H4 (cell line): ENCODE measurements at regions not wholly inside any gene's neighbourhood (a gene's known extent, or its start where the extent isn't known, plus 50 kb on each side); places are given as distances from the start of the nearest gene placed in this dataset.
"Not testable (repeated sequence)": the region's sequence is repeated elsewhere in the genome, so short reads cannot be mapped to it uniquely, and the experiment has no call there.

Source experiments
- DNase-seq: peaks from one replicate; pipeline ENCODE4 v3.0.0-alpha.2; 2015; ENCODE audit warnings: low spot score

DNA sequence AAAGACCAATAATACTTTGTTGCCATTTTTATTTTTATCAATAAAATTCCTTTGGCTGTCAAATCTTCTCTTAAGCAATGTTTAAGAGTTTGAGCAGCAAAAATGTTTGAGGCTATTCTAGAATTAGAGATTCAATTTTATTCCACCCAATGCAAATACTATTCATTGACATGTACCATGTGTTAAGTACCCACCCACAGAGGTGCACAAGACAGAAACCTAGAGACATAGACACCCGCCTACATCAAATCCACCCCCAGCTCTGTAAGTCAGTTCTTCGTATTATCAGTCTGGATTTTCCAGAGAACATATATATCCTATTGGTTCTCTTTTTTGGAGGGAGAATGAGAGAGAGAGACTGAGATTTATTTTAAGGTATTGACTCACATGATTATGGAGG is 463.7 kb downstream of the EPM2A start:
- DNase-seq: no peak

DNA sequence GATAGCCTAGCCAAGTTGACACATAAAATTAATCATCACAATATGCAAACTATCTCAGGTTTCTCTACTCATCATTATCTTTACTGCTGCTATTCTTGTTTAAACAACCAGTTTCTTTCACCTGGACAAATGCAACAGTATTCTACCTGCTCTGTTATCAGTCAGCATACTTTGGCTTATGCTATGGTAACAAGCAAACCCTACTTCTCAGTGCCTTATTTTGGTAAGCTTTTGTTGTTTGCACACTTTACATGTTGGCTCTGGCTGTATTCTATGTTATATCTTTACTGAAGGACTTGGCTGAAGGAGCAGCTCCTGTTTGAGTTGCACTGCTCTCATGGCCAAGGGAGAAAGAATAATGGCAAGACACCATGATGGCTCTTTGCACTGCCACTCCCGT is 463.1 kb downstream of the EPM2A start:
- DNase-seq: no peak

DNA sequence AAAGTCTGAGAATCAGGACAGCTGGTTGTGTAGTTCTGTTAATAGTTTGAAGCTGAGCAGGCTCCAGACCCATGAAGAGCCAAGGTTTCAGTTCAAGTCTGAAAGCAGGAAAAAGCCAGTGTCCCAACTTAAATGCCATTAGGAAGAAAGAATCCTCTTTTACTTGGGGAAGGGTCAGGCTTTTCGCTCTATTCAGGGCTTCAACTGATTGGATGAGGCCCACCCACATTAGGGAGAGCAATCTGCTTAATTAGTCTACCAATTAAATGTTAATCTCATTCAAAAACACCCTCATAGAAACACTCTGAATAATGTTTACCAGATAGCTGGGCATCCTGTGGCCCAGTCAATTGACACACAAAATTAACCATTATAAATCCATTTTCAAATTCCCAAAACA is 462.2 kb downstream of the EPM2A start:
- DNase-seq: no peak

DNA sequence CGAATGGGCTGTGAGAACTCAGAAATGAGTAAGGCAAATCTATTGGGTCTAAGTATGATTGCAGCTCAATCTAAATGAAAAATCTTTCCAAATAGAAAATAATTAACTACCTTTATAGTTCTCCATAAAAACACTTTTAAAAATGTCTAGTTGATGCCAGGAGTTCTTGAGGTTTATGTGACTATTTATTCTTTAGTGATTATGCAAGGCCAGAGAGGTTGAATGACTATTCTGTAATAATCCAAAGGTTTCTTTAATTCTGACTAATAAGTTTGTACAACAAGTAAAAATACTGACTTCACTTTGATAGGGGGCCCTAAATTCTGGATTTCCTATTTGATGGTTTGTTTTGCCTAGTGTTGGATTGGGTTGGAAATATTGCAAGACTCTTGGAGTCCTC is 461.2 kb downstream of the EPM2A start:
- DNase-seq: no peak

DNA sequence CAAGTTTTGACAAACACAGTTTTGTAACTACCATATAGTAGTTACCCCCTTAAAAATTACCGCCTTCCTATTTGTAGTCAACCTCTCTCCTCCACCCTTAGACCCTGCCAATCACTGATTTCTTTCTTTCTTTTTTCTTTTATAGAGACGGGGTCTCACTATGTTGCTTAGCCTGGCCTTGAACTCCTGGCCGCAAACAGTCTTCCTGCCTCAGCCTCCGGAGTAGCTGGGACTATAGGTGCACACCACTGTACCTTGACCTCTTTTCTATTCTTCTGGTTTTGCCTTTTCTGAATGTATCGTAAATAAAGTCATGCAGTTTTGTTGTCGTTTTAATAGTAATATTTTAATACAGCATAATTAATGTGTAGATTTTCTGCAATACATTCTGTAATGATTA is 460.3 kb downstream of the EPM2A start:
- DNase-seq: no peak

DNA sequence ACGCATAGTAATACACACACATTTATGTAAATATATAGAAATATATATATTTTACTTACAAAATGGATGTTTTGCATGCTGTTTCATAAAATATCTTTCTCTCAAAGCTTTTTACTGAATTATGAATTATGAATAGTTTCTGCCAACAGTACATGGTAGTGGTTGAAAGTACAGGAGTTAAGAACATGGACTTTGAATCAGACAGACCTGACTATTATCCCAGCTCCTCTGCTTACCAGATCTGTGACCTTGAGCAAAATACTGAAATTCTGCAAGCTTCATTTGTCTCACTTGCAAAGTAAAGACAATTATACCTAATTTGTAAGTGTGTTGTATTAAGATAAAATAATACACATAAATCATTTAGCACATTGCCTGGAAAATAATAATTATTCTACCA is 459.5 kb downstream of the EPM2A start:
- DNase-seq: no peak

DNA sequence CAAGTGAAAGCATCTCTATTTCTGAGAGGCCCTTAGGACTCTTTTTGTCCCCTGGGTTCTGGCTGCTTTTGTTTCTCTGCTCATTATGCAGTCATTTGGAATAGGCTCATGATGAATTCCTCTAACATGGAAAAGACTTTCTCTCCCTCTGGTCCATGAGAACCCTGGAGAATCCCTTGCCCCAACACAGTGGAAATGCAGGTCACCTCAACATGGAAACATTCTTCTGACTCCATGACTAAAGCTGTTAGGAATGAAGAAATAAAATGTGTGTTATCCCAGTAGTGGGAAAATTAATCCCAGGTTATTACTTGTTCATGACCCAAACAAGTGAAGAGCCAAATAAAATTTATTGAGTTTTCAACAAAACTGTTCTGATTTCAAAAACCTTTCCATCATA is 458.6 kb downstream of the EPM2A start:
- DNase-seq: no peak

DNA sequence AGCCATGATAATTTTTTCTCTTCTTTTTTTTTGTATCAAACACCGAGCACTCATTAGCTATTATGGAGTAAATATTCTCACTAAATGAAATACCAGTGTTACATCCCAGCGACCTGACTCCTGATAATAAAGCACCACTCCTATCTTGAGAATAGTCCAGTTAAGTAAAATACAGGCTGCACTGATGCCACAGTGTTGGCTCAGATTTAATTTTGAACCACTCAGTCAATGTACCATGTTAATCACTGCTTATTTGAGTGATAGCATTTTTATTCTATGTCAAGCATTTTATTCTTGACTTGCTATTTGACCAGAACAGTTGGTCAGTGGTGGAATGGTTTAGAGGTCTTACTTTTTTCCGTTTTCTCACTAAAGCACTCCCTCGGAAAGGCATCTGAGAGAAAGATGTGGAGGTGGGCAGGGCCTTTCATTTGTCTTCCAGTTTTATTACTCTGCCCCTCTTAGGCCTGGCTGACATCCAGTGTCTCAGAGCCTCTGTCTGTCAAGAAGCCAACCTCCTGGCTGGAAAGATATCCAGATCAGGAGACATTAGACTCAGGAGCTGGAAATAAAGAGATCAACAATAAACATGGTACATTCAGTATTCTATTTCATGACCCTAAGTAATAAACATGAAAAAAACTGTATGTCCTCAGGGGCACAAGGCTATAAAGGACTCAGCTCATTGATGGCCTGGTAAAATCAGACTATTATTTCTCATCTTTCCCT is 457.8 kb downstream of the EPM2A start:
- DNase-seq: no peak

DNA sequence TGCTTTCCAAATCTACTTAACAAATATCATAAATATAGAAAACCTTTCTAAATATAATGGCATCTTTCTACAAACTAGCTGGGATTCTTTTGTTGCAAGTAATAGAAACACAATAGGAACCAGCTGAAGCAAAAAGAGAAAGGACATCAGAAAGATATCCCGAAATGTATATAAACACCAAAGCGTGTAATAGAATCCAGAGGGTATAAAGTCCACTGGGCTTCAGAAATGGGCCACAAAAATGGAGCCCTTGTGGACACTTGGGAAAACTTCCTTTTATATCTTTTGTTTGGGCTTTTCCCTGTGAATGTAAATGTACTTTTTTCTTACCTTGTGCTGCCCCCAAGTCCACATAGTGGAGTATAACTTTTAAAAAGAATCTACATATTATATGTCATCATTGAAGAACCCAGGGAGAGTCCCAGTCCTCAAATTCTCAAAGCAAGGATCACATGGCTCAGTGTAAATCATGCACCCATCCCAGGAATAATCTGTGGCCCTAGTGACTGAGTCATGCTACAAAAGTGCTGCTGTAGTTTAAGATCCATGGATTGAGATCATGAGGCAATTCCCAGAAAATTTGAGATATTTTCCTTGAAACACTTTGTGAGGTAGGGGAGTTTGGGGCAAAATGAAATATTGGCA is 457.0 kb downstream of the EPM2A start:
- no peak for DNase-seq

DNA sequence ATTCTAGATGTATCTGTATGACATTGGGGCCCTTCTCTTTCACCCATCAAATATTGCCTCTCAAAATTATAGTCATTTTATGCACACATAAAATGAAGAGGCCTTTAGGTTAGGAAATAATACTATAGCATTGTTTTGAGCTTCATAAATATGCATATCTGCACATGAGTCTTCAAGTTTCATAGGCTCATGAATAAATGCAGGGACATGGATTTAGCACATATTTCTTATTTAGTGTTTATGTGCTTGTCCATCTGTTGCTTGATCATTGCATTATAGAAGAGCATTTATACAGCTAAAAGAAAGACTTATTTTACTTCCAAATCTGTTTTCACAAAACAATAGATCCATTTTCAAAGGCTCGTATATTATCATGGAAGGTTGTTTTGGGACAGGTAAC is 455.8 kb downstream of the EPM2A start:
- DNase-seq: no peak

DNA sequence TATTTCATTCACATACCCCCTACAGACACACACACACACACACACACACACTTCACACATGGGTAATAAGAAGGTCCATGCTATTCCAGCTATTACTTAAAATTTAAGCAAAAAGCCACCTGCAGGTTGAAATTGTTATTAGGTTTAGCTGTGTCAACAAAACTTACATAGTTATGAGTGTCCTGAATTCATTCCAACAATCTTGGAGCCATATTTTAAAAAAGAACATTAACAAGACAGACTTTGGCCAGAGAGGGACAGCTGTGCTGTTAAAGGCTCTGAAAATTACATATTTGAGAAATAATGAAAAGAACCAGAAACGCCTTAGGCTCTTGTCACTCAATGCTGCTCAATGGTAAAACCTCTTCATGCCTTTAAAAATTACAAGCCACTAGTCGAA is 455.3 kb downstream of the EPM2A start:
- no peak for DNase-seq

DNA sequence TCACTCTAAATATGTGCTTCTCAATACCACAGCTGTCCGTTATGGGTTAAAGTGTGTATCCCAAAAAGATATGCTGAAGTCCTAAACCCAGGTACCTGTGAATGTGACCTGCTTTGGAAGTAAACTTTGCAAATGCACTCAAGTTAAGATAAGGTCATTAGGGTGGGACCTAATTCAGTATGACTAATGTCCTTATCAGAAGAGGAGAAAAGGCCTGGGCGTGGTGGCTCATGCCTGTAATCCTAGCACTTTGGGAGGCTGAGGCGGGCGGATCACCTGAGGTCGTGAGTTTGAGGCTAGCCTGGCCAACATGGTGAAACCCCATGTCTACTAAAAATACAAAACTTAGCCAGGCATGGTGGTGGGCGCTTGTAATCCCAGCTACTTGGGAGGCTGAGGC is 452.1 kb downstream of the EPM2A start:
- not testable (repeated sequence) for DNase-seq

DNA sequence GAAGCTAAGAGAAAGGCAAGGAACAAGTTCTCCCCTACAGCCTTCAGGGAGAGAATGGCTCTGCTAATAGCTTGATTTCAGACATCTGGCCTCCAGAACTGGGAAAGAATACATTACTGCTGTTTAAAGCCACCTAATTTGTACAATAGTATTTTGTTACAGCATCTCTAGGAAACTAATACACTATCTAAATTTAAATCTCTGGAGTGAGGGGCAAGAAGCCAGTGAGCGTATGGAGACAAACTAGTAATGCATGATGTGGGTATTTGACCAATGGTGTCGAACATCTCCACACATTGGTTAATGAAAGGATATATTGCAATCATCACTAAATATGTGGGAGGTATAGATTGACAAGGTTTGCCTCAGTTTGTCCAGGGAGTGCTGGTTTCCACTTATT is 451.5 kb downstream of the EPM2A start:
- DNase-seq: no peak

DNA sequence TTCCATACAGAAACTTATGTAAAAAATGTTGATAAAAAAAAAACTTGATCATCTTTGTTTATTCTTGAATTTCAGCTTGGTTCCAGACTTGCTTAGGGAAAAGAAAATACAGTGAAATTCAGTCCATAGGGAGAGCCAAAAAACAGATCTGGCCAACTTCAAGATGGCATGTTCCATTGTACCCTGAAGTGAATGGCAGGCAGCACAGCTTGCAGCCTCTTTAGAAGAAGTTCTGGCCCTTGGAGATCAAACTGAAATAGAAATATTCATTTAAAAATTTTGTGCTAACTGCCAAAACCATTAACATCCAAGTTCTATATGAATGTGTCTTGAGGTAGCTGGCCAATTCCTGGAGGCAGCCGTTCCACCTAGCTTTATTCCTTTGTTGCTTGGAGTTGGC is 448.4 kb downstream of the EPM2A start:
- DNase-seq: no peak

DNA sequence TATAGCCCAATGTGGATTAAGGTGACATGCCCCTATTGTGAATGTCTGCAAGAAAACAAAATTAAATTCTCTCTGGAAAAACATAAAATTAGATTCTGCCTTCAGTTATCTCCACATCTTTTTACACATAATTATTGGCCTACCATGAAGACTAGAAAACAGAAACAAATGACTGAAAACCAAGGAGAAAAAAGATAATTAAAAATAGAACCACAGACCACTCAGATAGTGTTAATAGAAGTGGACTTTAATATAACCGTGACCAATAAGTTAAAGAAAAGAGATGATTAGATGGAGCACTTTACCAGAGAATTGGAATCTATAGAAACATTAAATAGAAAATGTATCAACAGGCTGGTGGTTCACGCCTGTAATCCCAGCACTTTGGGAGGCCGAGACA is 445.7 kb downstream of the EPM2A start:
- DNase-seq: no peak

DNA sequence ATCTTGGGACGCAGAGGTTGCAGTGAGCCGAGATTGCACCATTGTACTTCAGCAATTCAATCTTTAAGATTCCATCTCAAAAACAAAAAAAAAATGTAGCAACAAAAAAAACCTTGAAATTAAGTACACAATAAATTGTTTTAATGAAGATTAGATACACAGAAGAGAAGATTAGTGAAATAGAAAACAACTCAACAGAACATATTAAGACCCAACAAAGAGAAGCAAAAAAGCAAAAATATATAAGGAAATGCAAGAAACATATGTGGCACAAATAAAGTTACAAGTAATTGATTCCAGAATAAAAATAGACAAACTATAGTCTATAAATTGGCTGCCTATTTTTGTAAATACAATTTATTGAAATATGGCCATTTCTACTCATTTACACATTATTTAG is 445.2 kb downstream of the EPM2A start:
- DNase-seq: no peak

DNA sequence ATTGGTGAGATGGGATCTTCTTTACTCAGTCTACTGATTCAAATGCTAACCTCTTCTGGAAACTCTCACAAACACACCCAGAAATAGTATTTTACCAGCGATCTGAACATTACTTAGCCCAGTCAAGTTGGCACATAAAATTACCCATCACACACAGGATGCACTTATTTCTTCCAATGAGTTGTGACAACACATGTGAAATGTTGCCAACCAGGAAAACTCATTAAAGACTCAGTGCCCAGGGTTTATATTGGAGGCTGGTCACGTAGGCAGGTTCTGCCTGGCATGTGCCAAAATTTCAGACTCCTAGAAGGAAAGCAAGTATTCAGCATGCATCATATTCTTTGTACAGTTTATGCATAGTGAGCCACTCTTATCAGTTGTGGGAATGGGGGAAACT is 443.3 kb downstream of the EPM2A start:
- DNase-seq: no peak

DNA sequence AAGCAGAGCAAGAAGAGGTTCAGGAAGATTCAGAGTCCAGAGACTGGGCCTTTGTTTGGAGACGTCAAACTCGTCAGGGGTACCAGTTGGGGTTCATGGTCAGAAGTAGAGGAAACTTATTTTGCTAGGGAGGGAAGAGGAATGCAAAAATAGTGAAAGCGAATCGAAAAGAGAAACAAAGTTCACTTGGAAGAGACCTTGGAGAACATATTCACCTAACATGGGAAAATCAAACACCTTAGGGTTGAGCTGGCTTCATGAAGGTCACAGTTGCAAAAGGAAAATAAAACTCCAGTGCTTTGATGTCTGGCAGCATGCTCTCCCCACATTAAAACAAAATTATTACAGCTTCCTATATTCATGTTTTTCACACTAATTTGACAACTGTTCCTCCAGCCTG is 440.4 kb downstream of the EPM2A start:
- DNase-seq: no peak

DNA sequence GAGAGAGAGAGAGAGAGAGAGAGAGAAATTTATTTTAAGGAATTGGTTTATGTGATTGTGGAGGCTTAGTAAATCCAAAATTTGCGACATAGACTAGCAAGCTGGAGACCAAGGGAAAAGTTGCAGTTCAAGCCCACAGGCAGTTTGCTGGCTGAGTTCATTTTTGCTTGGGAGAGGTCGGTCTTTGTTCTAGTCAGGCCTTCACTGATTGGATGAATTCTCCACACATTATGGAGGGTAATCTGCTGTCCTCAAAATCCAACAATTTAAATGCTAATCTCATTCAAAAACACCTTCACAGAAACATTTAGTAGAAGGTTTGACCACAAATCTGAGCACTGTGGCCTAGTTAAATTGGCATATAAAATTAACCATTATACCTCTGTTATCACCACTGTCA is 439.6 kb downstream of the EPM2A start:
- DNase-seq: no peak

DNA sequence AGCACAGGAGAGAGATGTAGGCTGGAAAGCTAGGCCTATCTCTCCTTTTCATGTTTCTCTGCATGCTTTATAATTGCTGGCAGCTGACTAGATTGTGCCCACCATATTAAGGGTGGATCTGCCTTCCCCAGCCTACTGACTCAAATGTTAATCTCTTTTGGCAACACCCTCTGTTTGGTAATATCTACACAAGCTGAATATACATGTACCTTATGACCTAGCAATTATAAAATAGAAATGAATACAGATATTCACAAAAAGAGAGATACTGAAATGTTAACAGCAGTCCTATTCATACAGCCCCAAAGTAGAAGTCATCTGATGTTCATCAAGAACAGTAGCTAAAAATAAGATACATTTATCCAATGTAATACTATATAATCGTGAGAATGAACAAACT is 429.6 kb downstream of the EPM2A start:
- no peak for DNase-seq

DNA sequence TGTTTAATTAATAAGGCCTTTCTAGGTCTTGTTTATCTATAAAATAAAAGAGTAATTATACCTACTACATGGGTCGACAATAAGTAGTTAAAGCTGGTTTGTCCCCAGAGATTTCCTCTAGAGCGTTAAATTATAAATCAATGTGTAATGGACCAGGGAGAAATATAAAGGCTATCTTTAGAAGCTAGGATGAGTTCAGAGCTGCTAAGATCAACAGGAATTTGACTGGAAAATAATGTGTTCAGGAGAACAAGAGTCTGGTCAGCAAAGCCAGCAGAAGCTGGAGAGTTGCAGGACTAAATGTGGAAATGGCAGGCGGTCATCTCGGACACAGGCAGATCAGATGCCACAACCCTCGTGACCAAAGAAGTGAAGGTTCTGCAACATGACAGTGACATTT is 428.8 kb downstream of the EPM2A start:
- DNase-seq: no peak

DNA sequence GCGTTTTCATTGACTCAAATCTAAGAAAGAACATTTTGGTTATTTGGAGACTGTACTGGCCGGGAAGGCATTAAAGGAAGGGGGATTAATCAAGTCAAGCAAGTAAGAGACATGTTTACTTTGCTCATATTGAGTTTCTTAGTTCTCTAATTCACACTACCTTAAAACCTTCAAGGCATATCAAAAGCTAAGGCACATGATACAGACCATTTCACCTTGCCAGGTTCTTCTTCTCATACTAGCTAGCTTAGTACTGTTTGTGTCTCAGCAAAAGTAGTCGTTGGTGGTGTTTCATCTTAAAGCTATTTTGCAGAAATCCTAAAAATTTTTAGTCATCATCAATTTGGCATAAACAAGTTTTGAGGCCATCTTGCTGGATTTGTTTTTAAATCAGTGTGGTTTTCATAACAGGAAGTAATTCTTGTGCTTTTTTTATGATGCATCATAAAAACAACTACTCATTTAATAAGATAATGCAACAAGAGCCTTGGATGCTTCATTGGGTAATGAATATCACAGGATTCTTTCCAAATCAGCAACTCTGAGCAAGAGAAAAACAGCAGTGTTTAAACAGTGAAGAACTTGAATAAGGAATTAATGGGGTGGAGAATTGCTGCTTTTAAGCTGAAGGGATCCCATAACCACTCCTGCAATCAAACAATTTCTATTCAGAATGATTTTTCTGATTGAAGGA is 425.3 kb downstream of the EPM2A start:
- no peak for DNase-seq

DNA sequence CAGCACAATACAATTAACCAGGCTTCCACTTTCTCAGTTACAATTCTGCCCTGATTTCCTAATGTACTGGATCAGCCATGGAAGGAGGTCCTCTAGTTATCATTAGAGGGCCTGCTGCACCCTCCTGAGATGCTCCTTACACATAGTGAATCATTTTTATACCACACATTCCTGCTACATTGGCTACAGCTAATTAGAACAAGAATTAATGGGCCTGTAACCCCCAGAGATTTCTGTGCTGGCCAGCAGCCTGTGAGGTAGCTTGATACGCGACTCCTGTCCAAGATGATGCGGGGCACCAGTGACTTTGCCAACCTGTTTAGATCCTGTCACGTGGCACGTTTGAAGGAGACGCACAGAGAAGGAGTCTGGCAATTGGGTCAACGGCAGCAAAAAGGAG is 422.8 kb downstream of the EPM2A start:
- no peak for DNase-seq
